NCI-H460 (cell line): ENCODE measurements at regions not wholly inside any gene's neighbourhood (a gene's known extent, or its start where the extent isn't known, plus 50 kb on each side); places are given as distances from the start of the nearest gene placed in this dataset.

Source experiments
- DNase-seq: peaks from one replicate; pipeline ENCODE4 v3.0.0-alpha.2; 2016; ENCODE audit warnings: low read depth; ENCODE audit errors: extremely low read depth

- DNase-seq: no peak
These were observed 2043.5 kb upstream of the AGA start for GRCh38 chr4:179485781-179486180.

- DNase-seq: no peak
These were observed 2044.5 kb upstream of the AGA start for GRCh38 chr4:179486570-179487335.

GRCh38 chr4:179492260-179493080 lies 2050.2 kb upstream of the AGA start:
- DNase-seq: no peak

- no peak for DNase-seq
These were observed 2061.7 kb upstream of the AGA start for GRCh38 chr4:179503976-179504375.

- DNase-seq: no peak
These were observed 2067.3 kb upstream of the AGA start for GRCh38 chr4:179509489-179509888.

- DNase-seq: no peak
These were observed 2079.7 kb upstream of the AGA start for GRCh38 chr4:179521952-179522351.

GRCh38 chr4:179530958-179531357 lies 2088.7 kb upstream of the AGA start:
- DNase-seq: no peak

GRCh38 chr4:179536694-179537093 lies 2094.5 kb upstream of the AGA start:
- DNase-seq: no peak

GRCh38 chr4:179539641-179540040 lies 2097.4 kb upstream of the AGA start:
- DNase-seq: no peak

- no peak for DNase-seq
These were observed 2101.5 kb upstream of the AGA start for GRCh38 chr4:179543771-179544170.

GRCh38 chr4:179544496-179544895 lies 2102.3 kb upstream of the AGA start:
- no peak for DNase-seq

GRCh38 chr4:179552131-179552530 lies 2109.9 kb upstream of the AGA start:
- no peak for DNase-seq

- no peak for DNase-seq
These were observed 2121.5 kb upstream of the AGA start for GRCh38 chr4:179563741-179564140.

GRCh38 chr4:179569549-179569948 lies 2127.3 kb upstream of the AGA start:
- no peak for DNase-seq

- DNase-seq: no peak
These were observed 2140.1 kb upstream of the AGA start for GRCh38 chr4:179582164-179582905.

- no peak for DNase-seq
These were observed 2141.0 kb upstream of the AGA start for GRCh38 chr4:179583221-179583620.

- DNase-seq: no peak
These were observed 2141.9 kb upstream of the AGA start for GRCh38 chr4:179584101-179584500.

- DNase-seq: no peak
These were observed 2143.5 kb upstream of the AGA start for GRCh38 chr4:179585761-179586160.

- no peak for DNase-seq
These were observed 2144.2 kb upstream of the AGA start for GRCh38 chr4:179586460-179586859.

- no peak for DNase-seq
These were observed 2153.6 kb upstream of the AGA start for GRCh38 chr4:179595671-179596410.

- no peak for DNase-seq
These were observed 2154.4 kb upstream of the AGA start for GRCh38 chr4:179596621-179597020.
